ENCODE measurements at regions not wholly inside any gene's neighbourhood (a gene's known extent, or its start where the extent isn't known, plus 50 kb on each side); places are given as distances from the start of the nearest gene placed in this dataset.

DNA sequence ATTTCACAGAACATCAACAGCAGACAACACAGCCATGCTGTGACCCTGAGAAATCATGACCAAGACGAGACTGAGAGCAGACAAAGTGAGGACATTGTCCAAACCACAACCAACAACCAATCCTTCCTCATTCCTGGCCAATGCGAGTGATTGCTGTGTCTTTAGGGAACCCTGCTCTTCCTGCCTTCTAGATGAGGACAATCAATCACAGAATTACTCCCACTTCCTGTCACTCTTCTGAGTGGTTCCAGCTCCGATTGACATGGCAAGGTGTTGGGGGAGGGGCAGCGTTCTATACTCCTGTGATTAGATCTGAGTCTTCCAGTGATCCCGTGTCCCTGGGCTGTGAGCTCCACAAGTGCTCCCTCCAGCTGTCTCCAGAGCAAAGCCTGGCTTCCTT lies 227.8 kb downstream of the STIM2 start:
- TF ChIP-seq, protein P1, sequence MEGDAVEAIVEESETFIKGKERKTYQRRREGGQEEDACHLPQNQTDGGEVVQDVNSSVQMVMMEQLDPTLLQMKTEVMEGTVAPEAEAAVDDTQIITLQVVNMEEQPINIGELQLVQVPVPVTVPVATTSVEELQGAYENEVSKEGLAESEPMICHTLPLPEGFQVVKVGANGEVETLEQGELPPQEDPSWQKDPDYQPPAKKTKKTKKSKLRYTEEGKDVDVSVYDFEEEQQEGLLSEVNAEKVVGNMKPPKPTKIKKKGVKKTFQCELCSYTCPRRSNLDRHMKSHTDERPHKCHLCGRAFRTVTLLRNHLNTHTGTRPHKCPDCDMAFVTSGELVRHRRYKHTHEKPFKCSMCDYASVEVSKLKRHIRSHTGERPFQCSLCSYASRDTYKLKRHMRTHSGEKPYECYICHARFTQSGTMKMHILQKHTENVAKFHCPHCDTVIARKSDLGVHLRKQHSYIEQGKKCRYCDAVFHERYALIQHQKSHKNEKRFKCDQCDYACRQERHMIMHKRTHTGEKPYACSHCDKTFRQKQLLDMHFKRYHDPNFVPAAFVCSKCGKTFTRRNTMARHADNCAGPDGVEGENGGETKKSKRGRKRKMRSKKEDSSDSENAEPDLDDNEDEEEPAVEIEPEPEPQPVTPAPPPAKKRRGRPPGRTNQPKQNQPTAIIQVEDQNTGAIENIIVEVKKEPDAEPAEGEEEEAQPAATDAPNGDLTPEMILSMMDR (IDR thresholded peaks at IDR 0.05; ENCODE audit: low read depth, low read length, poor library complexity, severe bottlenecking), result no peak
- H3K79me2 ChIP-seq (ENCODE audit: control insufficient read depth, low read length), result no peaks in the 10 kb centered on the region
- H3K27me3 ChIP-seq (ENCODE audit: control insufficient read depth, low read length), result peaks cover 3% of the 10 kb centered on the region; the same call in 1 of the 2 replicates
- H4K20me1 ChIP-seq (ENCODE audit: control insufficient read depth, insufficient read depth, low read depth, low read length), result no peaks in the 10 kb centered on the region
- no peaks in the 10 kb centered on the region for H3K9me3 ChIP-seq (ENCODE audit: control insufficient read depth, insufficient read depth, low read length)
- no peak overlapping the region for H3K27ac ChIP-seq (ENCODE audit: low read depth, low read length)
- H3F3A ChIP-seq (ENCODE audit: control insufficient read depth, insufficient read depth), result no peaks in the 10 kb centered on the region
- H3K4me1 ChIP-seq (ENCODE audit: control insufficient read depth, low read length), result no peaks in the 10 kb centered on the region
- H3K4me2 ChIP-seq (ENCODE audit: low read length), result no peak overlapping the region
- no peak overlapping the region for H3K4me3 ChIP-seq (ENCODE audit: low read length)
- H3K36me3 ChIP-seq (ENCODE audit: control insufficient read depth, low read length), result no peaks in the 10 kb centered on the region
- no peaks in the 10 kb centered on the region for H3K9me2 ChIP-seq (replicated peaks; ENCODE audit: control insufficient read depth, low read length)

DNA sequence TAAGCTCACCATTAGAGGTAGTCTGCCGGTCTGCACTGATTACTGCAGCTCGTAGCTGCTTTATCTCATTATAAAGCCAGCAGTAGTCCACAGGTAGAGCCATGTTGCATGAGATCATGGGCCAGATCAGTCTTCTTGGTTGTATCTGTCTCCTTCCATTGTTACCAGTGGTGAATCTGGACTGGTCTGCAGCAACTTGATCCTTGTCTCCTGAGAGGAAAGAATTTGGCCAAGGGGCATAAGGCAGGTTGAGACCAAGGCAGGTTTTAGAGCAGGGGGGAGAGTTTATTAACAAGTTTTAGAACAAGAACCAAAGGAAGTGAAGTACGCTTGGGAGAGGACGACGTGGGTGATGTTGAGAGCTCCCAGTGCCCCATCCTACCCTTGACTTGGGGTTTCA lies 228.5 kb downstream of the STIM2 start:
- H4K20me1 ChIP-seq (ENCODE audit: control insufficient read depth, insufficient read depth, low read depth, low read length), result no peaks in the 10 kb centered on the region
- H3K27me3 ChIP-seq (ENCODE audit: control insufficient read depth, low read length), result peaks cover 3% of the 10 kb centered on the region; the same call in 1 of the 2 replicates
- H3K4me3 ChIP-seq (ENCODE audit: low read length), result no peak overlapping the region
- H3K36me3 ChIP-seq (ENCODE audit: control insufficient read depth, low read length), result no peaks in the 10 kb centered on the region
- no peaks in the 10 kb centered on the region for H3K9me3 ChIP-seq (ENCODE audit: control insufficient read depth, insufficient read depth, low read length)
- TF ChIP-seq, protein P1 (IDR thresholded peaks at IDR 0.05; ENCODE audit: low read depth, low read length, poor library complexity, severe bottlenecking), result no peak
- no peak for TF ChIP-seq EZH2phosphoT487 (IDR thresholded peaks at IDR 0.05; ENCODE audit: borderline replicate concordance, low read length)
- H3K79me2 ChIP-seq (ENCODE audit: control insufficient read depth, low read length), result no peaks in the 10 kb centered on the region
- no peaks in the 10 kb centered on the region for H3F3A ChIP-seq (ENCODE audit: control insufficient read depth, insufficient read depth)
- no peak overlapping the region for H3K27ac ChIP-seq (ENCODE audit: low read depth, low read length)
- no peaks in the 10 kb centered on the region for H3K4me1 ChIP-seq (ENCODE audit: control insufficient read depth, low read length)
- no peak overlapping the region for H3K4me2 ChIP-seq (ENCODE audit: low read length)
- no peaks in the 10 kb centered on the region for H3K9me2 ChIP-seq (replicated peaks; ENCODE audit: control insufficient read depth, low read length)

DNA sequence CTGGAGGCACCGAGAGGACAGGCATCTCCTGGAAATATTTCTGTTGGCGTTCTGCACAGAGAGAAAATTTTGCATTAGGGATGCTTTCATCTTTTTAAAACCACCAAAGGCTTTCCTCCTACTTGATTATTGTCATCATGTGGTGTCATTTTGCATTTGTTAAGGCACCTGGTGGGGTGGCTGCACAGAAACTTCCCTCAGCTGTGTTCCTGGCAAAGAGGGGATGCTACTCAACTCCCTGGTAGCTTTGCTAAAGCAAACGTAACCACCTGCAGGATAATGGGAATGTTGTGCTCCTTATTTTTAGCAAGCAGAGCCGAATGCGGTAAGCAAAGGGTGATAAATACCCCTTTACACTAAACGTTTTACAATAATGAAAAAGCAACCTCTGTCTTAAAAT lies 229.8 kb downstream of the STIM2 start:
- no peak overlapping the region for H3K4me3 ChIP-seq (ENCODE audit: low read length)

More for the DNA sequence above, 229.8 kb downstream of the STIM2 start:
- Histone ChIP-seq H3K4me1 (ENCODE audit: control insufficient read depth, low read length) (no peaks in the 10 kb centered on the region), H3K36me3 (ENCODE audit: control insufficient read depth, low read length) (no peaks in the 10 kb centered on the region), H3K4me2 (ENCODE audit: low read length) (no peak overlapping the region), H3K9me3 (ENCODE audit: control insufficient read depth, insufficient read depth, low read length) (no peaks in the 10 kb centered on the region), H3F3A (ENCODE audit: control insufficient read depth, insufficient read depth) (no peaks in the 10 kb centered on the region), H3K27me3 (ENCODE audit: control insufficient read depth, low read length) (peaks cover 1% of the 10 kb centered on the region; the same call in 1 of the 2 replicates), H3K9me2 (replicated peaks; ENCODE audit: control insufficient read depth, low read length) (no peaks in the 10 kb centered on the region), H3K79me2 (ENCODE audit: control insufficient read depth, low read length) (no peaks in the 10 kb centered on the region), H3K27ac (ENCODE audit: low read depth, low read length) (no peak overlapping the region), H4K20me1 (ENCODE audit: control insufficient read depth, insufficient read depth, low read depth, low read length) (no peaks in the 10 kb centered on the region)
- TF ChIP-seq, protein P1 (IDR thresholded peaks at IDR 0.05; ENCODE audit: low read depth, low read length, poor library complexity, severe bottlenecking), result no peak
- no peak for TF ChIP-seq EZH2phosphoT487 (IDR thresholded peaks at IDR 0.05; ENCODE audit: borderline replicate concordance, low read length)

Measured in DOHH2 (cell line).